H1 (cell line): ENCODE measurements at regions not wholly inside any gene's neighbourhood (a gene's known extent, or its start where the extent isn't known, plus 50 kb on each side); places are given as distances from the start of the nearest gene placed in this dataset.

Source experiments
- CTCF ChIP-seq, 3 experiments: IDR thresholded peaks; 1 replicate in 2 of 3; 2 replicates in 1 of 3; pipeline versions ENCODE4 v1.5.1 to v1.6.1; 2011; ENCODE audit warnings: low read length in 3 of 3, mild to moderate bottlenecking in 3 of 3, inconsistent platforms in 2 of 3, low read depth in 1 of 3, moderate library complexity in 1 of 3; ENCODE audit not compliant: insufficient read depth in 1 of 3; ENCODE audit errors: control extremely low read depth in 1 of 3
- SP4 ChIP-seq: IDR thresholded peaks from 2 replicates; pipeline ENCODE4 v1.6.1; 2012; ENCODE audit warnings: low read length, inconsistent platforms
- SUZ12 ChIP-seq: fragments of 200-600 bp; sonication (generic); IDR thresholded peaks from 2 replicates; pipeline ENCODE4 v1.6.1; 2012; ENCODE audit warnings: mild to moderate bottlenecking, inconsistent platforms, low read length, moderate library complexity, mixed read lengths
- TAF1 ChIP-seq: IDR thresholded peaks from 2 replicates; pipeline ENCODE4 v1.6.1; 2011; ENCODE audit warnings: mild to moderate bottlenecking, low read depth, low read length
- USF2 ChIP-seq: IDR thresholded peaks from 2 replicates; pipeline ENCODE4 v1.6.1; 2011; ENCODE audit warnings: low read length, improper control_type of control experiment

- TF ChIP-seq CTCF (IDR thresholded peaks at IDR 0.05; ENCODE audit: control extremely low read depth in 1 of 3, insufficient read depth in 1 of 3, low read depth in 1 of 3, low read length in 3 of 3) (no peak), TAF1 (no peak), SP4 (no peak), USF2 (no peak), SUZ12 (no peak)
Observed at GRCh38 chr10:84820120-84820519, 491.7 kb downstream of the CCSER2 start (continued).
